HG03469 (cell line): ENCODE measurements at regions not wholly inside any gene's neighbourhood (a gene's known extent, or its start where the extent isn't known, plus 50 kb on each side); places are given as distances from the start of the nearest gene placed in this dataset.
"Not testable (repeated sequence)": the region's sequence is repeated elsewhere in the genome, so short reads cannot be mapped to it uniquely, and the experiment has no call there.

ENCODE experiments used
- ATAC-seq: cut with Tn5 transposase; IDR thresholded peaks from one replicate; pipeline ENCODE4 v1.9.1; 2021; ENCODE audit warnings: mild to moderate bottlenecking, moderate library complexity, moderate number of reproducible peaks; ENCODE audit not compliant: unreplicated experiment

DNA sequence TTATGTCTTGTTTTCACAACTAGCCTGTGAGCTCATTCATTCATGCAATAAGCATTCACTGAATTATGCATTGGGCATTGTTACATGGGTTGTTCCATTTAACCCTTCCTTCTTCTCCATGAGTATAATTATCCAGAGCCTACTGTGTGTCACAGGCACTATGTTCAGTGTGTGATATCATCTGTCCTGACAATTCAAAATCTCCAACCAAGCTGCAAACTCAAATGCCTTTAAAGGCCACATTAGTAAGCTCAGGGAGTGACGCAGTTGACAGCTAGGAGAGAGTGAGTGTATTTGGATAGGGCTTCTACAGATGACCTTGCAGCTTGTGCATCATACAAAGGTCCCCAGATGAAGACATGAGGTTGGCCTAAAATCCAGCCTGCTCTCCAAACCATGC, 289.5 kb downstream of the OMA1 start:
- ATAC-seq = no peak

DNA sequence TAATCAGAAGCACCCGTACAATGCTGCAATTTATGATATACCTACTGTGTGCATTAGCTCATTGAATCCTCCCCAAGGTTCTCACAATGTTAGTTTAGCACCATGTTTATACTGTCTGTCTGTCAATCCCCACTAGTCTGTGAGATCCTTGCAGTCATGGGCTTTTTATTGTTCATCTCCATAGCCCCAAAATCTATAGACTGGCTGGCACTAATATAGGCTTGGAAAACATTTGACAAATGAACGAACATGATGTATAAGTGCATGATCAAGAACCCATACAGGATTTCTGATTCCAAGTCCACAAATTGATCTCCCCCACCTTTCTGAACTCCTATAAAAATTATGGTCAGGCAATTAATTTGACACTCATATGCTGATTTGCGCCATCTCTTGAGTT, 290.0 kb downstream of the OMA1 start:
- ATAC-seq = no peak

GRCh38 chr1:58256041-58256440, 290.5 kb downstream of the OMA1 start:
- ATAC-seq = no peak

- no peak for ATAC-seq
Measured at GRCh38 chr1:58255192-58255591, 291.3 kb downstream of the OMA1 start.

GRCh38 chr1:58251430-58252073, 295.0 kb downstream of the OMA1 start:
- ATAC-seq = no peak

- ATAC-seq = no peak
Measured at GRCh38 chr1:58250587-58250948, 296.0 kb downstream of the OMA1 start.

DNA sequence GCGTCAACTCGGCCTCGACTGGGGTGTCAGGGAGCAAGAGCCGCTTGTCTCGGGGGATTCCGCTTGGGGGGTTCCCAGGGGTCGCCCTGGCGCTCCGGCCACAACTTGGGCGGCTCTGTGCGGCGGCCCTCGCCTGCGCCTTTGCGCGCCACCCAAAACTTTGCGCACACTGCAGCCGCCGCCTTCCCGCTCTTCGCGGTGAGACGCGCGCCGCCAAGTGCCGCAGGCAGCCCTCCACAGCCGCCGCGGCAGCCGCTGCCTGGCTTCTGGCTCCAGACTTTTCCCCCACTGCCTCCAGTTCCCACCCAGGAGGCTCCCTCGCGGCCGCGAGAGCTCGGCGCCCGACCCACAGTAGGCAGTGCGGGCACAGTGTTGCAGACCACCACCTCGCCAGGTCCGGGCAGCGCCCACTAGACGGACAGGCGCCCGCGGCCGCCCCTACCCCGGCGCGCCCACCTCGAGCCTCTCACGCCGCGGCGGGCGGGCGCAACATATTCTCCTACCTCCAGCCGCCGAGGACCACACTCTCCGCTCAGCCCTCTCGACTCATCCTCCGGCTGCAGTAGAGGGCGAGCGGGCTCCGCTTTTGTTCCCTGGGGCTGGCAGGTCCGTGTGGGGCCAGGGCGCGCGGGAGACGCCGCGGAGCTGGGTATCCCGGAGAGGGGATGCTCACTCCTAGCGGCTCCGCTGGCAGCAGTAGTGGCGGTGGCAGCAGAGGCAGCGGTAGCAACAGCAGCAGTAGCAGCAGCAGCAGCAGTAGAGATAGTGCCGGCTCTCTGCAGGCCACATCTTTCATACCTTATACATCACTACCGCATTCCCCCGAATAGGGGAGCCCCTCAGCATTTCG, 296.6 kb downstream of the OMA1 start:
- ATAC-seq = no peak

DNA sequence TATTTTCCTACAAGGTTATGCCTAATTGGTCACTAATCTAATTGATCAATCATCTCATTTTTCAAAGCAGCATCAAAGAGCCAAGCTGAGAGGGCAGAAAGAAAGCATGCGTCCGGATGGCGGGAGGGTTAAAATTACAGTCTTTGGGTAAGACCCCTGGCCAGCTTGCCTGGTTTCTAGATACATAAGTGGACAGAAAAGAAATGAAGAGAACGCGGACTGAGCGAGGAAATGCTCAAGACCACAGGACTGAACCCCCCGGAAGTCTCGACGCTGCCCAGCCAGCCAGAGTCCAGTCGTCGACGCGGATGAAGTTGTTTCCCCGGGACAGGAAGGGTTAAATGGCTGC, 297.2 kb downstream of the OMA1 start:
- ATAC-seq = no peak

GRCh38 chr1:58248791-58249190, 297.7 kb downstream of the OMA1 start:
- no peak for ATAC-seq

DNA sequence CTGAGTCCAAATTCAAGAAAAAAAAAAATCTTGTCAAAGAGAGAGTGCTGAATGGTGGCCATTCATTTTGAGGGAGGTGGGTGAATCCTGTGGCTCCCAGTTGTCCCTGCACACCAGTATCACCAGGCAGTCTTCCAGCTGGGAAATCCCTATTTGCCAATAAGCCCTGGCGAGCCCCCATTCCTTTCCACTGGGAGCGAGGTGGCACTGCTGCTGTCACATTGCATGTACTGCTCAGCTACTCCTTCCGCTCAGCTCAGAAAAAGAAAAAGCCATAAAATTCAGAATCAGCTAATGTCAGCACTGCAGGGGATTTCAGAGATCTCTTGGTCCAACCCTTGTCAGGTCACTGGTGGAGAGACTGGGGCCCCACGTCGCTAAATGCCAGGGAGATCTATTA, 298.5 kb downstream of the OMA1 start:
- no peak for ATAC-seq

- ATAC-seq = no peak
Measured at GRCh38 chr1:58246549-58246948, 300.0 kb downstream of the OMA1 start.

DNA sequence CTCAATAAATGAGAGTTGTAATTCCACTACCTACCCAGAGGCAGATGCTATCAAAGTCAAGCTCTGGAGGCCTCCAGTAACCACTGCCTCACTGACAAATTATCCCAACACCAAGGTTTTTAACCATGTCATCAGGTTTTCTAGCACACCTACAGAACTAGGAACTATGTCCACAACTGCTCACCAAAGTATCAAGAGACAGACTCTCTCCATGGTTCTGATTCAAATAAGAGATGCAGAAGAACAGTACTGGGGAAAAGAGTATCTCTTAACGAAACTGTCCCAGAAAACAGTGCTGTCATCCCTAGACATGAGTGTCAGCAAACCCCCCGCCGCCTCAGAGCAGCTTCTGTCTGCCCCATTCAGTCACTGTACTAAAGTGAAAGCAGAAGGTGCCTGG, 301.7 kb downstream of the OMA1 start:
- ATAC-seq = no peak

GRCh38 chr1:58238846-58239245, 307.7 kb downstream of the OMA1 start:
- no peak for ATAC-seq

GRCh38 chr1:58233729-58234128, 312.8 kb downstream of the OMA1 start:
- ATAC-seq = no peak

- ATAC-seq = no peak
Measured at GRCh38 chr1:58231204-58231603, 315.3 kb downstream of the OMA1 start.

GRCh38 chr1:58227604-58228003, 318.9 kb downstream of the OMA1 start:
- ATAC-seq = no peak

DNA sequence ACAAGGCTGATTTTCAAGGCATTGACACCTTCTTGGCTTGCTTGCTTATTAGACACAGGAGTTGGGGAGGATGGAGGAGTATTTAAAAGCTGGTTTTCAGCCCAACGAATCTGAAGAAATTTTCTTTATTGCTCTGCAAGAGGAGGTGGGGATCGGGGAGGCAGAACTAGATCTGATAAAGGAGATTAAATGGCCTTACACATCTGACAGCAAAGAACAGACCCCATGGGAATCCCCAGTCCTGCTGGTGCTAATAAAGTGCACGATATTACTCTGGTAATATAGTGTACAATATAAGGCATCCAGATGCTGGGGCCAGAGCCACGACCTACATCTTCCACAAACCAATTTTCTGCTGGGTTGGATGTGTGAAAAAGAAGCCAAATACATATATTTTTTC, 323.0 kb downstream of the OMA1 start:
- no peak for ATAC-seq

GRCh38 chr1:58220836-58221472, 325.6 kb downstream of the OMA1 start:
- ATAC-seq = no peak

DNA sequence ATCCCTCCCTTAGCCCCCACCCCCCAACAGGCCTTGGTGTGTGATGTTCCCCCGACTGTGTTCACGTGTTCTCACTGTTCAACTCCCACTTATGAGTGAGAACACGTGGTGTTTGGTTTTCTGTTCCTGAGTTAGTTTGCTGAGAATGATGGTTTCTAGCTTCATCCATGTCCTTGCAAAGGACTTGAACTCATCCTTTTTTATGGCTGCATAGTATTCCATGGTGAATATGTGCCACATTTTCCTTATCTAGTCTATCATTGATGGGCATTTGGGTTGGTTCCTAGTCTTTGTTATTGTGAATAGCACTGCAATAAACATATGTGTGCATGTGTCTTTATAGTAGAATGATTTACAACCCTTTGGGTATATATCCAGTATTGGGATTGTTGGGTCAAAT, 330.4 kb downstream of the OMA1 start:
- not testable (repeated sequence) for ATAC-seq

DNA sequence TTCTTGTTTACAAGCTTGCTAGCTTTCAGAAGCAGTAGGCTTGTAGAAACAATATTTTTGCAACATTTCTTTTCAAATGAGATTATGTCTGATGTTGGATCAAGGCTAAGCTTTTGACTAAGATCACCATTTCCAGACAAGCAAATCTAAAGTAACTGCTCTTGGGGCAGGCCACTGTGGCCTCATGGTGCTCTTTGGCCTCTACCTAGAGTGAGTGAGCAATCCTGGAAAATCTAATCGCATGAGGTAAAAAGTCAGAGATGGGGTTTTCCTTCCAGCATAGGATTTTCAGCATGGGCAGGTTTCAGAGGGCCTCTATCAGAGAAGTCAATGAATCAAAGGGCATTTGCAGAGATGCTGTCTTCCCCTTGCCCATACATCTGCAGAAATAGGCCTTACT, 331.9 kb downstream of the OMA1 start:
- no peak for ATAC-seq

DNA sequence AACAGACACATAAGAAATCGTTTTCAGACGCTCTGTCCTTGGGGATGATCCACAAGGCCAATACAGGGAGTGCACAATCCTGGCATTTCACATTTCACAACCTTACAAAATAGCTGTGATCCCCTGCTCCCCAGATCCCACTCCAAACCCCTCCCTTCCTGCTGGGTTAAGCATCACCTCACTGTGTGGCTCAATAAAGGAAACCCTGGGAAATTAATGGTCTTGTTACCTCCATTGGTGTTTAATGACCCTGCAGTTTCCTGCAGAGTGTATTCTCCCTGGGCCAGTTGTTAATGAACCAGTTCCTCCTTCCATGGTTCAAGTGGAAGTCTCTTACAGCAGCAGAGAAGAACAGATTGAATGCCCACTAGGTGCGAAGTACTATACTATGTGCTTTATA, 334.7 kb downstream of the OMA1 start:
- no peak for ATAC-seq

DNA sequence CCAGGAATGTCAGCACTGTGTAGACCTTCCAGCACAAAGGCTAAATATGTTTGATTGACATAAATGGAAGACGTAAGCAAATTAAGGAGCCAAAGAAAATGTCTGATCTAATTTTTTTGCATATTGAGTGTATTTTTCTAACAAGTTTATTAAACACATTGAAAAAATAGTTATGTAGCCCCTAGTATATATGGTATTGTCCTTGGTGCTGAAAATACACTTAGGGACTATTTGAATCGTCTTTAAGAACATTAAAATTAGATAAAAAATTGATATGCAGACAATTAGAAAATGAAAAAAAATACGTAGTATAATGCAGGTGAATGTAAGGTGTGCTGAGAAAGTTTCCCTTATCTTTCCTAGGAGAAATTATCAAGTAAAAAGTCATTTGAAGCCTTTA, 337.0 kb downstream of the OMA1 start:
- no peak for ATAC-seq
